ENCODE measurements at regions not wholly inside any gene's neighbourhood (a gene's known extent, or its start where the extent isn't known, plus 50 kb on each side); places are given as distances from the start of the nearest gene placed in this dataset.

GRCh38 chr4:63787326-63787725 lies 621.9 kb downstream of the TECRL start:
- Mint-ChIP-seq H3K36me3 (no peaks in the 10 kb centered on the region), H3K9me3 (no peaks in the 10 kb centered on the region), H3K27ac (no peak overlapping the region), H3K4me3 (no peak overlapping the region), H3K4me1 (peaks cover 2% of the 10 kb centered on the region), H3K27me3 (ENCODE audit: low read depth) (no peaks in the 10 kb centered on the region)
- no peak for TF ChIP-seq CTCF (IDR thresholded peaks at IDR 0.05; ENCODE audit: unreplicated experiment)
- no peak for DNase-seq (ENCODE audit: low spot score in 2 of 2, unreplicated experiment in 2 of 2)

GRCh38 chr4:63786171-63786570 lies 623.1 kb downstream of the TECRL start:
- H3K27ac Mint-ChIP-seq = no peak overlapping the region
- H3K4me3 Mint-ChIP-seq = no peak overlapping the region
- H3K36me3 Mint-ChIP-seq = no peaks in the 10 kb centered on the region
- TF ChIP-seq CTCF (IDR thresholded peaks at IDR 0.05; ENCODE audit: unreplicated experiment) = no peak
- no peaks in the 10 kb centered on the region for H3K4me1 Mint-ChIP-seq
- no peaks in the 10 kb centered on the region for H3K27me3 Mint-ChIP-seq (ENCODE audit: low read depth)
- no peak for DNase-seq (ENCODE audit: low spot score in 2 of 2, unreplicated experiment in 2 of 2)
- H3K9me3 Mint-ChIP-seq = no peaks in the 10 kb centered on the region

GRCh38 chr4:63784822-63785221 lies 624.4 kb downstream of the TECRL start:
- Mint-ChIP-seq H3K36me3 (no peaks in the 10 kb centered on the region), H3K4me3 (no peak overlapping the region), H3K27me3 (ENCODE audit: low read depth) (no peaks in the 10 kb centered on the region), H3K4me1 (no peaks in the 10 kb centered on the region), H3K9me3 (no peaks in the 10 kb centered on the region), H3K27ac (no peak overlapping the region)
- no peak for TF ChIP-seq CTCF (IDR thresholded peaks at IDR 0.05; ENCODE audit: unreplicated experiment)
- no peak for DNase-seq (ENCODE audit: low spot score in 2 of 2, unreplicated experiment in 2 of 2)

- Mint-ChIP-seq H3K4me1 (no peaks in the 10 kb centered on the region), H3K27ac (no peak overlapping the region), H3K27me3 (ENCODE audit: low read depth) (no peaks in the 10 kb centered on the region), H3K9me3 (no peaks in the 10 kb centered on the region), H3K36me3 (no peaks in the 10 kb centered on the region), H3K4me3 (no peak overlapping the region)
- no peak for TF ChIP-seq CTCF (IDR thresholded peaks at IDR 0.05; ENCODE audit: unreplicated experiment)
- DNase-seq (ENCODE audit: low spot score in 2 of 2, unreplicated experiment in 2 of 2) = no peak
These were observed 631.6 kb downstream of the TECRL start for GRCh38 chr4:63777601-63778000.

- H3K9me3 Mint-ChIP-seq = no peaks in the 10 kb centered on the region
- DNase-seq (ENCODE audit: low spot score in 2 of 2, unreplicated experiment in 2 of 2) = no peak
- H3K27ac Mint-ChIP-seq = no peak overlapping the region
- H3K4me3 Mint-ChIP-seq = no peak overlapping the region
- no peaks in the 10 kb centered on the region for H3K36me3 Mint-ChIP-seq
- H3K4me1 Mint-ChIP-seq = no peaks in the 10 kb centered on the region
- no peak for TF ChIP-seq CTCF (IDR thresholded peaks at IDR 0.05; ENCODE audit: unreplicated experiment)
- no peaks in the 10 kb centered on the region for H3K27me3 Mint-ChIP-seq (ENCODE audit: low read depth)
These were observed 644.9 kb downstream of the TECRL start for GRCh38 chr4:63764400-63764799.

GRCh38 chr4:63757929-63758328 lies 651.3 kb downstream of the TECRL start:
- no peak for DNase-seq (ENCODE audit: low spot score in 2 of 2, unreplicated experiment in 2 of 2)
- Mint-ChIP-seq H3K4me1 (no peaks in the 10 kb centered on the region), H3K9me3 (peaks cover 2% of the 10 kb centered on the region), H3K27me3 (ENCODE audit: low read depth) (no peaks in the 10 kb centered on the region), H3K27ac (no peak overlapping the region), H3K36me3 (no peaks in the 10 kb centered on the region), H3K4me3 (no peak overlapping the region)
- no peak for TF ChIP-seq CTCF (IDR thresholded peaks at IDR 0.05; ENCODE audit: unreplicated experiment)

All from mesothelial cell of epicardium (in vitro differentiated cells).